ENCODE measurements at regions not wholly inside any gene's neighbourhood (a gene's known extent, or its start where the extent isn't known, plus 50 kb on each side); places are given as distances from the start of the nearest gene placed in this dataset.
"Not testable (repeated sequence)": the region's sequence is repeated elsewhere in the genome, so short reads cannot be mapped to it uniquely, and the experiment has no call there.

DNA sequence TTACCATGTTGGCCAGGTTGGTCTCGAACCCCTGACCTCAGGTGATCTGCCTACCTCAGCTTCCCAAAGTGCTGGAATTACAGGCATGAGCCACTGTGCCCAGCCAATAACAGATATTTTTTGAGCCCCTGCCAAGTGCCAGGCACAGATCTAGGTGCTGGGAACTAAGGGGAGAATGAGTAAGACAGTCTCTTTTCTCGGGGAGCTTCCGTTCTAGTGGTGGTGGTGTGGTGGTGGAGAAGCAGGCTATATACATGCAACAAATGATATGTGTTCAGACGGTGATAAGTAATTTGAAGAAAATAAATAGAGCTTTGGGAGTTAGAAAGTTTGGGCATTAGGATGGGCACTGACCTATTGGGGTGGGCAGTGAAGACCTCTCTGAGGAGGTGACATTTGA lies 76.7 kb upstream of the VKORC1L1 start:
- 91 to 93% methylated on average over 4 of the region's 4 CpGs for WGBS, 2 donors

DNA sequence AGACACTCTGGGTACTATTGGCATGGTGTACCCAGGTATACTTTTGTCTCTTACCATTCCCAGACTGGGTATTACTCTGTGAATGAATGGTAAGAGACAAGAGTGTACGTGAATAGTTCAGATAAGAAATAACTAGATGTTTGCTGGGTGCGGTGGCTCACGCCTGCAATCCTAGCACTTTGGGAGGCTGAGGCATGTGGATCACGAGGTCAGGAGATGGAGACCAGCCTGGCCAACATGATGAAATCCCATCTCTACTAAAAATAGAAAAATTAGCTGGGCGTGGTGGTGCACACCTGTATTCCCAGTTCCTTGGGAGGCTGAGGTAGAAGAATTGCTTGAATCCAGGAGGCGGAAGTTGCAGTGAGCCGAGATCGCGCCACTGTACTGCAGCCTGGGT lies 75.8 kb upstream of the VKORC1L1 start:
- WGBS, 2 donors: 87 to 89% methylated on average over 9 of the region's 9 CpGs
- ATAC-seq (ENCODE audit: low FRiP score); DNase-seq; H3K4me1 ChIP-seq (ENCODE audit: control insufficient read depth in 1 of 2, insufficient read depth in 2 of 2, low read length in 2 of 2); H3K36me3 ChIP-seq (ENCODE audit: control insufficient read depth in 1 of 2, insufficient read depth in 2 of 2, low read length in 1 of 2); H3K9me3 ChIP-seq (ENCODE audit: control insufficient read depth, low read length); intact Hi-C loops (cut with DNase I); H3K4me3 ChIP-seq (ENCODE audit: low read length in 2 of 2); H3K27ac ChIP-seq (ENCODE audit: low read depth in 1 of 2, low read length in 2 of 2); H3K27me3 ChIP-seq (ENCODE audit: control insufficient read depth in 1 of 2, insufficient read depth in 2 of 2, low read length in 1 of 2): not testable (repeated sequence)

More for the DNA sequence above, 76.7 kb upstream of the VKORC1L1 start:
- no peak for ATAC-seq (ENCODE audit: low FRiP score)
- DNase-seq: no peak
- no peaks in the 10 kb centered on the region for H3K9me3 ChIP-seq (ENCODE audit: control insufficient read depth, low read length)
- H3K4me3 ChIP-seq (ENCODE audit: low read length in 2 of 2): no peak overlapping the region
- H3K4me1 ChIP-seq (ENCODE audit: control insufficient read depth in 1 of 2, insufficient read depth in 2 of 2, low read length in 2 of 2): no peaks in the 10 kb centered on the region
- intact Hi-C loops (cut with DNase I): no loop called here
- H3K27me3 ChIP-seq (ENCODE audit: control insufficient read depth in 1 of 2, insufficient read depth in 2 of 2, low read length in 1 of 2): no peaks in the 10 kb centered on the region
- H3K36me3 ChIP-seq (ENCODE audit: control insufficient read depth in 1 of 2, insufficient read depth in 2 of 2, low read length in 1 of 2): no peaks in the 10 kb centered on the region
- no peak overlapping the region for H3K27ac ChIP-seq (ENCODE audit: low read depth in 1 of 2, low read length in 2 of 2)

DNA sequence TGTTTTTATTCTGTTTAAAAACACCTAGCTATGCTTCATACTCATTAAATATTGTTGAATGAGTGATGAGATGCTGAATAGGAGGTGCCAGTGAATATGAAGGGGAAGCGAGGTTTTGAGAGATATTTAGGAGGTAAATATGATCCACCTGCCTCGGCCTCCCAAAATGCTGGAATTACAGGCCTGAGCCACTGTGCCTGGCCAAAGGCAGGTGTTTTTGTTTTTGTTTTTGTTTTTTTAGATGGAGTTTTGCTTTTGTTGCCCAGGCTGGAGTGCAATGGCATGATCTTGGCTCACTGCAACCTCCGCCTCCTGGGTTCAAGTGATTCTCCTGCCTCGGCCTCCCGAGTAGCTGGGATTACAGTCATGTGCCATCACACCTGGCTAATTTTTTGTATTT lies 75.3 kb upstream of the VKORC1L1 start:
- H3K4me3 ChIP-seq (ENCODE audit: low read length in 2 of 2); H3K36me3 ChIP-seq (ENCODE audit: control insufficient read depth in 1 of 2, insufficient read depth in 2 of 2, low read length in 1 of 2); DNase-seq; H3K9me3 ChIP-seq (ENCODE audit: control insufficient read depth, low read length); H3K27me3 ChIP-seq (ENCODE audit: control insufficient read depth in 1 of 2, insufficient read depth in 2 of 2, low read length in 1 of 2); intact Hi-C loops (cut with DNase I); ATAC-seq (ENCODE audit: low FRiP score); H3K4me1 ChIP-seq (ENCODE audit: control insufficient read depth in 1 of 2, insufficient read depth in 2 of 2, low read length in 2 of 2); H3K27ac ChIP-seq (ENCODE audit: low read depth in 1 of 2, low read length in 2 of 2): not testable (repeated sequence)
- WGBS, 2 donors: 88 to 89% methylated on average over 5 of the region's 5 CpGs

DNA sequence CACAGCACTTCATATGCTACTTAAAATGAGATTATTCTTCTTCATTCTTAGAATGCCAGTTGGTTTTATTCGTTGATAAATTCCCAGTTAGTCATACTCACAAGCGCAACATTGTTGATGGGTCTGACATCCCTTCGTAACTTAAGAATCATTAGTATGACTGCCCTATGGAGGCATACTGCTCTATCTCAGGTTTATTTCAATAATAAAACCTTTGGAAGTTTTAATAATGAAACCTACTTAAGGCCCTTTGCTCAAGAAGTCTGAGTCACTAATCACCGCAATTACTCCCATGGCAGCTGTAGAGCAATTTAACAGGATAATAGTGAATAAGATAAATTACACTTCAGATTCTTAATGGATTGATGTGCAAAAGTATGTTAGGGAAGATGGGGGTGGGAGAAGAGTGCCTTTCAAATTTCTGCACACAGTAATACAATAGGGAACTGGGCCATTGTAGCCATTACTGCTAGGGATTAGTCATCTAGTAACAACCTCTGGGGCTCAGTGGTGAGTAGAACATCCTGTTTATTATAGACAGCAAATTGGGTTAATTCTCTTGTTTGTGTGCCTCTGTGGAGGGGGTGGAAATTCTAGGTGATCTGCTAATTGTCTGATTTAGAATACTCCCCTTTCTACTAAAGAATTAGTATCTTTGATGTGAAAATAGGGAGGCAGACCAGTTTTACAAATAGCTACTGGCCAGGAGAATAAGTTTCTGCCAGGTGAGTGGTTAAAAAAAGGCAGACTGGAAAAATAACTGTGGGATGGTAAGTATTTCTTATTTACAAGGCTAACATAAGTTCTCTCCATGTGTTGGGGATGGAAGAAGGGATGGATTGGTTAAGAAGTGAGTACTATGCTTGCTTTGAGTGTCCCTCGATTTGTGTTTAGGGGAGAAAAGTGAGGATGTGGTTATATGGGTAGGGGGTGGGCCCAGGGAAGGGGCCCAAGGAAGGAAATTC lies 74.5 kb upstream of the VKORC1L1 start:
- DNase-seq (no peak), ATAC-seq (ENCODE audit: low FRiP score) (no peak)
- no peaks in the 10 kb centered on the region for H3K4me1 ChIP-seq (ENCODE audit: control insufficient read depth in 1 of 2, insufficient read depth in 2 of 2, low read length in 2 of 2)
- no peak overlapping the region for H3K4me3 ChIP-seq (ENCODE audit: low read length in 2 of 2)
- no peaks in the 10 kb centered on the region for H3K27me3 ChIP-seq (ENCODE audit: control insufficient read depth in 1 of 2, insufficient read depth in 2 of 2, low read length in 1 of 2)
- no peak overlapping the region for H3K27ac ChIP-seq (ENCODE audit: low read depth in 1 of 2, low read length in 2 of 2)
- H3K36me3 ChIP-seq (ENCODE audit: control insufficient read depth in 1 of 2, insufficient read depth in 2 of 2, low read length in 1 of 2): no peaks in the 10 kb centered on the region
- no peaks in the 10 kb centered on the region for H3K9me3 ChIP-seq (ENCODE audit: control insufficient read depth, low read length)
- intact Hi-C loops (cut with DNase I): no loop called here
- WGBS, 2 donors: 72 to 76% methylated on average over 5 of the region's 5 CpGs

DNA sequence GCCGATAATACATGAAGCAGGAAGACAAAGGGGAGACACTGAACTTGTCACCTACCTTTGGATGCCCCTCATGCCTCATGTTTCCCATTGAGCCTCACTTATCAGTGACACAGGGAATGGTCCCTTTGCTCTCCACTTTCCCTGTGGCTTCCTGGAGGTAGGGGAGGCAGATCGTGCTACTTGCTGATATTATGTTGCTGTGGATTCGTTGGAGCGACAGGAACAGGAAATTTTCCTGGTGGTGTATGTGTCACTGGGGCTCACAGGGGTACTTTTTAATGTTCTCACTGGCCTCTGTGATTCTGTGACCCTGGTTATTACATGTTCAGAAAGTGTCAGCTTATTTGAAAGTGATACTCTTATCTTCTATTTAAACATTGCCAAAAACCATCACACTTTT lies 72.7 kb upstream of the VKORC1L1 start:
- H3K4me1 ChIP-seq (ENCODE audit: control insufficient read depth in 1 of 2, insufficient read depth in 2 of 2, low read length in 2 of 2); H3K27ac ChIP-seq (ENCODE audit: low read depth in 1 of 2, low read length in 2 of 2); intact Hi-C loops (cut with DNase I); H3K9me3 ChIP-seq (ENCODE audit: control insufficient read depth, low read length); H3K27me3 ChIP-seq (ENCODE audit: control insufficient read depth in 1 of 2, insufficient read depth in 2 of 2, low read length in 1 of 2); H3K4me3 ChIP-seq (ENCODE audit: low read length in 2 of 2); DNase-seq; H3K36me3 ChIP-seq (ENCODE audit: control insufficient read depth in 1 of 2, insufficient read depth in 2 of 2, low read length in 1 of 2); ATAC-seq (ENCODE audit: low FRiP score): not testable (repeated sequence)
- 56 to 80% methylated on average over 4 of the region's 4 CpGs for WGBS, 2 donors

DNA sequence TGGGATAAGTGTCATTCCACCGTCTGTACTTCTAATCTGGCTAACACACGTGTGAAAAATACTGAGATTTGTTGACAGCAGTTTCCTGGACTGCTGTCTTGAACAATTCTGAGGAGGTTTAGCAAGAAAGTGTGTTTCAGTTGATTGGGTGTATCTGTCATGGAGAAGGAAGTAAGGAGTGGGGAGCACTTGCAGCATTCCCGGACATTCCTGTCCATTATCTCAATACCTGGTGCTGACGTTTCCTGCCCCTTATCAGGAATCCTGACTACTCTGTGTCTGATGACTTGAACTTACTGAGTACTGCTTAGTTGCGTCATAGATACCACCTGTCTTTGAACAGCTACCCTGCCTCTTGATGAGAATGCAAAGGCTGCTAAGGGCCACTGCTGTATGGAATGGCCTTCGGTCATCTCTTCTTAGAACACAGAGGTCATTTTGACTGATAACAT lies 72.0 kb upstream of the VKORC1L1 start:
- H3K9me3 ChIP-seq (ENCODE audit: control insufficient read depth, low read length): no peaks in the 10 kb centered on the region
- H3K4me1 ChIP-seq (ENCODE audit: control insufficient read depth in 1 of 2, insufficient read depth in 2 of 2, low read length in 2 of 2): no peaks in the 10 kb centered on the region
- DNase-seq (no peak), ATAC-seq (ENCODE audit: low FRiP score) (no peak)
- H3K27me3 ChIP-seq (ENCODE audit: control insufficient read depth in 1 of 2, insufficient read depth in 2 of 2, low read length in 1 of 2): no peaks in the 10 kb centered on the region
- H3K27ac ChIP-seq (ENCODE audit: low read depth in 1 of 2, low read length in 2 of 2): no peak overlapping the region
- WGBS, 2 donors: 62 to 68% methylated on average over 6 of the region's 6 CpGs
- no peak overlapping the region for H3K4me3 ChIP-seq (ENCODE audit: low read length in 2 of 2)
- H3K36me3 ChIP-seq (ENCODE audit: control insufficient read depth in 1 of 2, insufficient read depth in 2 of 2, low read length in 1 of 2): no peaks in the 10 kb centered on the region
- intact Hi-C loops (cut with DNase I): no loop called here

DNA sequence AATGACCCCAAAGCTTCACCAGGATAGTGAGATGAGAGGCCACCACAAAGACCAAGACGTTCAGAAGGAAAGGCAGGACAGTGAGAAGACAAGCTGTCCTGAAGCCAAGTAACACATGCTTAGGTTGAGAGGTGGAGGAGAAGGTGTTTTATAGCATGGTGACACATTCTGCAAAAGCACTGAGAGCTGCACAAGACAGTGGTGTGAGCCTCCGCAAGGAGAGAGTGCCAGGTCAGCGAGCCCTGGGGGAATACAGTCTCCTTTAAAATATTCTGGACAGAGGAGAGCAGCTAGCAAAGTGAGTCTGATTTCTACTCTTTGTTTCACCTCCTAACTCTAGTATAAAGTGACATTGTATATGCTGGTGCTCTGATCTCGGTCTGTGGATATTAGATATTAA lies 68.0 kb upstream of the VKORC1L1 start:
- no peaks in the 10 kb centered on the region for H3K27me3 ChIP-seq (ENCODE audit: control insufficient read depth in 1 of 2, insufficient read depth in 2 of 2, low read length in 1 of 2)
- intact Hi-C loops (cut with DNase I): no loop called here
- H3K36me3 ChIP-seq (ENCODE audit: control insufficient read depth in 1 of 2, insufficient read depth in 2 of 2, low read length in 1 of 2): peaks cover 0 to 2% of the 10 kb centered on the region in 2 donors
- H3K4me1 ChIP-seq (ENCODE audit: control insufficient read depth in 1 of 2, insufficient read depth in 2 of 2, low read length in 2 of 2): no peaks in the 10 kb centered on the region
- no peak for DNase-seq
- H3K9me3 ChIP-seq (ENCODE audit: control insufficient read depth, low read length): no peaks in the 10 kb centered on the region
- 71 to 72% methylated on average over 4 of the region's 4 CpGs for WGBS, 2 donors
- no peak overlapping the region for H3K27ac ChIP-seq (ENCODE audit: low read depth in 1 of 2, low read length in 2 of 2)
- no peak overlapping the region for H3K4me3 ChIP-seq (ENCODE audit: low read length in 2 of 2)
- no peak for ATAC-seq (ENCODE audit: low FRiP score)

DNA sequence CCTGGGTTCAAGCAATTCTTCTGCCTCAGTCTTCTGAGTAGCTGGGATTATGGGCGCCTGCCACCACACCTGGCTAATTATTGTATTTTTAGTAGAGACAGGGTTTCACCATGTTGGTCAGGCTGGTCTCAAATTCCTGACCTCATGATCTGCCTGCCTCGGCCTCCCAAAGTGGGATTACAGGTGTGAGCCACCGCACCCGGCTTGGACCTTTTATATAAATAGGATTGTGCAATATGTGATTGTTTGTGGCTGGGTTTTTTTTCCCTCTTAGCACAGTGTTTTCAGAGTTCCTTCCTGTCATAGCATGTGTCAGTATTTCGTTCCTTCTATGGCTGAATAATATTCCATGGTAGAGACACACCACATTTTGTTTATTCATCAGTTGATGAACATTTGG lies 65.8 kb upstream of the VKORC1L1 start:
- H3K4me3 ChIP-seq (ENCODE audit: low read length in 2 of 2); H3K9me3 ChIP-seq (ENCODE audit: control insufficient read depth, low read length); intact Hi-C loops (cut with DNase I); H3K4me1 ChIP-seq (ENCODE audit: control insufficient read depth in 1 of 2, insufficient read depth in 2 of 2, low read length in 2 of 2); H3K36me3 ChIP-seq (ENCODE audit: control insufficient read depth in 1 of 2, insufficient read depth in 2 of 2, low read length in 1 of 2); H3K27me3 ChIP-seq (ENCODE audit: control insufficient read depth in 1 of 2, insufficient read depth in 2 of 2, low read length in 1 of 2); H3K27ac ChIP-seq (ENCODE audit: low read depth in 1 of 2, low read length in 2 of 2); ATAC-seq (ENCODE audit: low FRiP score); DNase-seq: not testable (repeated sequence)
- WGBS, 2 donors: 79 to 85% methylated on average over 5 of the region's 5 CpGs

Data from aorta (tissue), 5 donors.